C4-2B (cell line): ENCODE measurements at regions not wholly inside any gene's neighbourhood (a gene's known extent, or its start where the extent isn't known, plus 50 kb on each side); places are given as distances from the start of the nearest gene placed in this dataset.

ENCODE experiments used
- CTCF ChIP-seq: fragments of 450-650 bp; conservative IDR thresholded peaks from 2 replicates; pipeline ENCODE4 v1.5.1; 2017; ENCODE audit warnings: mild to moderate bottlenecking
- ZFX ChIP-seq: fragments of 450-650 bp; IDR thresholded peaks from 2 replicates; pipeline ENCODE4 v1.6.1; 2017

- TF ChIP-seq CTCF, result no peak
- no peak for TF ChIP-seq ZFX
Measured at GRCh38 chr4:78720204-78720603, 55.9 kb upstream of the BMP2K start.
